HCT116 (cell line): ENCODE measurements at regions not wholly inside any gene's neighbourhood (a gene's known extent, or its start where the extent isn't known, plus 50 kb on each side); places are given as distances from the start of the nearest gene placed in this dataset.

ENCODE experiments used
- CEBPB ChIP-seq: IDR thresholded peaks from 2 replicates; pipeline ENCODE4 v1.6.1; 2012; ENCODE audit warnings: low read depth
- EGR1 ChIP-seq: IDR thresholded peaks from 2 replicates; pipeline ENCODE4 v1.6.1; 2012; ENCODE audit warnings: low read depth
- EZH2 ChIP-seq: fragments of 200-600 bp; sonication (generic); IDR thresholded peaks from 2 replicates; pipeline ENCODE4 v1.6.1; 2017; ENCODE audit warnings: antibody characterized with exemption, mixed run types
- EZH2phosphoT487 ChIP-seq: fragments of 200-600 bp; IDR thresholded peaks from 2 replicates; pipeline ENCODE4 v1.6.1; 2018; ENCODE audit warnings: antibody characterized with exemption, borderline replicate concordance
- JUND ChIP-seq: IDR thresholded peaks from 2 replicates; pipeline ENCODE4 v1.6.1; 2012
- POLR2A ChIP-seq: IDR thresholded peaks from 2 replicates; pipeline ENCODE4 v1.7.0; 2011; ENCODE audit warnings: borderline replicate concordance; ENCODE audit not compliant: insufficient read depth, insufficient read length; ENCODE audit errors: extremely low read depth
- POLR2AphosphoS5 ChIP-seq: IDR thresholded peaks from 2 replicates; pipeline ENCODE4 v1.6.1; 2011; ENCODE audit warnings: mild to moderate bottlenecking, low read depth, low read length, moderate library complexity
- RAD21 ChIP-seq: IDR thresholded peaks from 2 replicates; pipeline ENCODE4 v1.6.1; 2012; ENCODE audit warnings: low read depth, mild to moderate bottlenecking
- SP1 ChIP-seq: IDR thresholded peaks from 2 replicates; pipeline ENCODE4 v1.6.1; 2012; ENCODE audit warnings: low read depth
- SRF ChIP-seq: IDR thresholded peaks from 2 replicates; pipeline ENCODE4 v1.6.1; 2012; ENCODE audit warnings: low read depth
- TF ChIP-seq, protein P1 (sequence below), 3 experiments: fragments of 200-600 bp in 1 of 3; sonication (generic) in 1 of 3; IDR thresholded peaks in 2 of 3; conservative IDR thresholded peaks in 1 of 3; 2 replicates each; pipeline ENCODE4 v1.5.1; 2012 to 2017; ENCODE audit warnings: low read depth in 2 of 3, low read length in 2 of 3, antibody characterized with exemption in 1 of 3, borderline replicate concordance in 1 of 3, control low read depth in 1 of 3, mild to moderate bottlenecking in 1 of 3, mixed read lengths in 1 of 3, mixed run types in 1 of 3, moderate library complexity in 1 of 3; ENCODE audit not compliant: insufficient read depth in 1 of 3
- TF ChIP-seq, protein P2 (sequence below): IDR thresholded peaks from 2 replicates; pipeline ENCODE4 v1.6.1; 2012; ENCODE audit warnings: low read depth
- TF ChIP-seq, protein P3 (sequence below): IDR thresholded peaks from 2 replicates; pipeline ENCODE4 v1.6.1; 2012

DNA sequence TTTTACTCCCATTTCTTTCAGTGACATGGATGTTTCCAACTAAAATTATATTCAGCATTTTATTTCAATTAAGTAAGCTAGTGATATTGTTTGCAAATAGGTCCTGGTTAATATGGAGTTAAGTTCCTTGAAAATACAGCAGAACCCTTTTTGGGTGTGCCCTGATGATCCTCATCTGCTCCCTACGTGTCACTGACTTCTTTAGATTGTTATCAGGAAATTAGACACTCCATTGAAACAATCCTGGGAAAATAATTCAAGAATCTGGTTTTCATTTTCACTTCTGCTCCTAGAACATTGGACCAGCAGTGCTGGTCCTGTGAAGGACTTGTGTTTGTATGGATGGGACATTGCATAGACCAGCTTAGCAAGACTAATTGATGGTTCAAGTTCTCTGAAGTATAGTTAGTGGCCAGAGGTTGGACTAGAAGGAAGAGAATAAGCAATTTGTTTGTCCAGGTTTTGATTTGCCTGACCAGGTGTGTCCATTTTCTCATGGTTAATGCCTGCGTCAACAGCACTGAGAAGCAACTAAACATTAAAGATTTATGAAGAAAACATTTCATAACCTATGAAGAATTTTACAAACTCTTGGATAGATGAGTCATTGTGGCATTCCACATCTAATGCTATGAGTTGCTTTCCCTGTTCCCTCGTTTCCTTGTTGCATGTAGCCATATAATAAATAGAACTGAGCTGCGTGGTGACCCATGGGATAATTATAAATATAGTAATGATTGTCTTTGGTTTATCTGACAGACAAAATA, 95.8 kb downstream of the ZPLD1 start:
- no peak for TF ChIP-seq SRF
- TF ChIP-seq, protein P1, sequence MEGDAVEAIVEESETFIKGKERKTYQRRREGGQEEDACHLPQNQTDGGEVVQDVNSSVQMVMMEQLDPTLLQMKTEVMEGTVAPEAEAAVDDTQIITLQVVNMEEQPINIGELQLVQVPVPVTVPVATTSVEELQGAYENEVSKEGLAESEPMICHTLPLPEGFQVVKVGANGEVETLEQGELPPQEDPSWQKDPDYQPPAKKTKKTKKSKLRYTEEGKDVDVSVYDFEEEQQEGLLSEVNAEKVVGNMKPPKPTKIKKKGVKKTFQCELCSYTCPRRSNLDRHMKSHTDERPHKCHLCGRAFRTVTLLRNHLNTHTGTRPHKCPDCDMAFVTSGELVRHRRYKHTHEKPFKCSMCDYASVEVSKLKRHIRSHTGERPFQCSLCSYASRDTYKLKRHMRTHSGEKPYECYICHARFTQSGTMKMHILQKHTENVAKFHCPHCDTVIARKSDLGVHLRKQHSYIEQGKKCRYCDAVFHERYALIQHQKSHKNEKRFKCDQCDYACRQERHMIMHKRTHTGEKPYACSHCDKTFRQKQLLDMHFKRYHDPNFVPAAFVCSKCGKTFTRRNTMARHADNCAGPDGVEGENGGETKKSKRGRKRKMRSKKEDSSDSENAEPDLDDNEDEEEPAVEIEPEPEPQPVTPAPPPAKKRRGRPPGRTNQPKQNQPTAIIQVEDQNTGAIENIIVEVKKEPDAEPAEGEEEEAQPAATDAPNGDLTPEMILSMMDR (IDR thresholded peaks at IDR 0.05 in 2 of 3, conservative IDR thresholded peaks at IDR 0.05 in 1 of 3; ENCODE audit: borderline replicate concordance in 1 of 3, insufficient read depth in 1 of 3, low read depth in 2 of 3, low read length in 2 of 3): no peak
- TF ChIP-seq EZH2: no peak
- TF ChIP-seq POLR2A: no peak
- TF ChIP-seq CEBPB: no peak
- TF ChIP-seq, protein P2, sequence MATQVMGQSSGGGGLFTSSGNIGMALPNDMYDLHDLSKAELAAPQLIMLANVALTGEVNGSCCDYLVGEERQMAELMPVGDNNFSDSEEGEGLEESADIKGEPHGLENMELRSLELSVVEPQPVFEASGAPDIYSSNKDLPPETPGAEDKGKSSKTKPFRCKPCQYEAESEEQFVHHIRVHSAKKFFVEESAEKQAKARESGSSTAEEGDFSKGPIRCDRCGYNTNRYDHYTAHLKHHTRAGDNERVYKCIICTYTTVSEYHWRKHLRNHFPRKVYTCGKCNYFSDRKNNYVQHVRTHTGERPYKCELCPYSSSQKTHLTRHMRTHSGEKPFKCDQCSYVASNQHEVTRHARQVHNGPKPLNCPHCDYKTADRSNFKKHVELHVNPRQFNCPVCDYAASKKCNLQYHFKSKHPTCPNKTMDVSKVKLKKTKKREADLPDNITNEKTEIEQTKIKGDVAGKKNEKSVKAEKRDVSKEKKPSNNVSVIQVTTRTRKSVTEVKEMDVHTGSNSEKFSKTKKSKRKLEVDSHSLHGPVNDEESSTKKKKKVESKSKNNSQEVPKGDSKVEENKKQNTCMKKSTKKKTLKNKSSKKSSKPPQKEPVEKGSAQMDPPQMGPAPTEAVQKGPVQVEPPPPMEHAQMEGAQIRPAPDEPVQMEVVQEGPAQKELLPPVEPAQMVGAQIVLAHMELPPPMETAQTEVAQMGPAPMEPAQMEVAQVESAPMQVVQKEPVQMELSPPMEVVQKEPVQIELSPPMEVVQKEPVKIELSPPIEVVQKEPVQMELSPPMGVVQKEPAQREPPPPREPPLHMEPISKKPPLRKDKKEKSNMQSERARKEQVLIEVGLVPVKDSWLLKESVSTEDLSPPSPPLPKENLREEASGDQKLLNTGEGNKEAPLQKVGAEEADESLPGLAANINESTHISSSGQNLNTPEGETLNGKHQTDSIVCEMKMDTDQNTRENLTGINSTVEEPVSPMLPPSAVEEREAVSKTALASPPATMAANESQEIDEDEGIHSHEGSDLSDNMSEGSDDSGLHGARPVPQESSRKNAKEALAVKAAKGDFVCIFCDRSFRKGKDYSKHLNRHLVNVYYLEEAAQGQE: no peak
- no peak for TF ChIP-seq JUND
- TF ChIP-seq, protein P3, sequence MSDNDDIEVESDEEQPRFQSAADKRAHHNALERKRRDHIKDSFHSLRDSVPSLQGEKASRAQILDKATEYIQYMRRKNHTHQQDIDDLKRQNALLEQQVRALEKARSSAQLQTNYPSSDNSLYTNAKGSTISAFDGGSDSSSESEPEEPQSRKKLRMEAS: no peak
- no peak for TF ChIP-seq SP1
- TF ChIP-seq EZH2phosphoT487: no peak
- TF ChIP-seq RAD21: no peak
- TF ChIP-seq EGR1: no peak
- TF ChIP-seq POLR2AphosphoS5: no peak
